Lung (tissue), 11 donors: ENCODE measurements at regions not wholly inside any gene's neighbourhood (a gene's known extent, or its start where the extent isn't known, plus 50 kb on each side); places are given as distances from the start of the nearest gene placed in this dataset.

Experiments
- ATAC-seq: fragments of 200-7000 bp; cut with Tn5 transposase; one replicate; pipeline ENCODE4 v1.9.1; 2020; ENCODE audit warnings: moderate number of reproducible peaks; ENCODE audit not compliant: insufficient read depth, low FRiP score
- DNase-seq, 3 donors: peaks; one replicate each; pipeline ENCODE4 v3.0.0-alpha.2; 2013 to 2017
- H3K27ac ChIP-seq, 2 donors: one replicate each; pipeline ENCODE4 v1.5.1; 2013; ENCODE audit warnings: mild to moderate bottlenecking in 2 of 2, moderate library complexity in 2 of 2, control low read depth in 1 of 2, inconsistent platforms in 1 of 2, low read depth in 1 of 2, low read length in 1 of 2
- H3K27me3 ChIP-seq, 3 donors: one replicate each; pipeline ENCODE4 v1.5.1; 2013; ENCODE audit warnings: low read length in 2 of 3; ENCODE audit not compliant: control insufficient read depth in 3 of 3, insufficient read depth in 3 of 3
- H3K36me3 ChIP-seq, 4 donors: one replicate each; pipeline ENCODE4 v1.5.1; 2013; ENCODE audit warnings: low read length in 4 of 4, mild to moderate bottlenecking in 1 of 4, moderate library complexity in 1 of 4; ENCODE audit not compliant: control insufficient read depth in 4 of 4, insufficient read depth in 4 of 4
- H3K4me1 ChIP-seq, 5 donors: one replicate each; pipeline ENCODE4 v1.5.1; 2013; ENCODE audit warnings: low read length in 5 of 5, mild to moderate bottlenecking in 2 of 5, moderate library complexity in 1 of 5; ENCODE audit not compliant: control insufficient read depth in 5 of 5, insufficient read depth in 5 of 5
- H3K4me3 ChIP-seq: one replicate; pipeline ENCODE4 v1.5.1; 2013; ENCODE audit warnings: mild to moderate bottlenecking, control low read depth, moderate library complexity
- H3K9ac ChIP-seq, 2 donors: one replicate each; pipeline ENCODE4 v1.5.1; 2013; ENCODE audit warnings: low read length in 2 of 2, control low read depth in 1 of 2; ENCODE audit not compliant: insufficient read depth in 1 of 2
- H3K9me3 ChIP-seq, 4 donors: one replicate each; pipeline ENCODE4 v1.5.1; 2013; ENCODE audit warnings: low read length in 3 of 4, mild to moderate bottlenecking in 1 of 4, moderate library complexity in 1 of 4; ENCODE audit not compliant: control insufficient read depth in 4 of 4, insufficient read depth in 3 of 4
- CTCF ChIP-seq: IDR thresholded peaks from 2 replicates; pipeline ENCODE4 v1.5.1; 2012; ENCODE audit warnings: mild to moderate bottlenecking; ENCODE audit errors: control extremely low read depth, extremely low read depth
- WGBS, 2 donors: extraction: QIAGEN DNeasy Blood & Tissue Kit; methylation state at CpG; one replicate each; pipeline ENCODE4 v1.1.7; 2013; 5-methylcytosine and 5-hydroxymethylcytosine counted together
- donor health status: control.
- donor health status: control.
- donor health status: Bipolar disorder and iron deficiency.
- donor health status: healthy.
- donor health status: DM: yes; HTN: yes; CAD: no.

GRCh38 chr10:60488111-60488669, 98.5 kb upstream of the ANK3 start:
- TF ChIP-seq CTCF, result no peak
- 64 to 67% methylated on average over 1 of the region's 1 CpG for WGBS, 2 donors
- DNase-seq (no peak), ATAC-seq (no peak)
- Histone ChIP-seq H3K27me3 (no peaks in the 10 kb centered on the region), H3K36me3 (no peaks in the 10 kb centered on the region), H3K27ac (no peak overlapping the region), H3K4me3 (no peak overlapping the region), H3K9me3 (no peaks in the 10 kb centered on the region), H3K4me1 (peaks cover 0 to 2% (median 0%) of the 10 kb centered on the region in 5 donors), H3K9ac (no peak overlapping the region)

GRCh38 chr10:60487543-60487942, 97.9 kb upstream of the ANK3 start:
- Histone ChIP-seq H3K36me3 (no peaks in the 10 kb centered on the region), H3K9ac (no peak overlapping the region), H3K27ac (no peak overlapping the region), H3K4me3 (no peak overlapping the region), H3K9me3 (no peaks in the 10 kb centered on the region), H3K27me3 (no peaks in the 10 kb centered on the region), H3K4me1 (peaks cover 0 to 2% (median 0%) of the 10 kb centered on the region in 5 donors)
- no peak for ATAC-seq
- TF ChIP-seq CTCF, result no peak
- 95 to 97% methylated on average over 9 of the region's 9 CpGs for WGBS, 2 donors
- no peak for DNase-seq

- H3K27ac ChIP-seq, result no peak overlapping the region
- ATAC-seq (no peak), DNase-seq (no peak)
- WGBS, 2 donors, result 94 to 96% methylated on average over 5 of the region's 5 CpGs
- TF ChIP-seq CTCF, result no peak
- H3K27me3 ChIP-seq, result no peaks in the 10 kb centered on the region
- H3K36me3 ChIP-seq, result no peaks in the 10 kb centered on the region
- H3K4me3 ChIP-seq, result no peak overlapping the region
- H3K9me3 ChIP-seq, result no peaks in the 10 kb centered on the region
- peaks cover 0 to 2% (median 0%) of the 10 kb centered on the region in 5 donors for H3K4me1 ChIP-seq
- no peak overlapping the region for H3K9ac ChIP-seq
Observed at GRCh38 chr10:60485025-60485424, 95.3 kb upstream of the ANK3 start.
